Hepatocyte (in vitro differentiated cells): ENCODE measurements at regions not wholly inside any gene's neighbourhood (a gene's known extent, or its start where the extent isn't known, plus 50 kb on each side); places are given as distances from the start of the nearest gene placed in this dataset.

ENCODE experiments used
- DNase-seq: peaks from one replicate; pipeline ENCODE4 v3.0.0-alpha.2; 2016; ENCODE audit warnings: low spot score
- H2AFZ ChIP-seq: fragments of 200-600 bp; sonication (generic); 2 replicates; pipeline ENCODE4 v1.6.0; 2016; ENCODE audit warnings: antibody characterized with exemption, mild to moderate bottlenecking
- H3K27ac ChIP-seq: fragments of 200-600 bp; sonication (generic); 2 replicates; pipeline ENCODE4 v1.5.1; 2016; ENCODE audit warnings: mild to moderate bottlenecking
- H3K27me3 ChIP-seq: fragments of 200-600 bp; sonication (generic); 2 replicates; pipeline ENCODE4 v1.6.1; 2016
- H3K36me3 ChIP-seq: fragments of 200-600 bp; sonication (generic); replicated peaks from 2 replicates; pipeline ENCODE4 v1.5.1; 2016; ENCODE audit warnings: low read depth; ENCODE audit not compliant: insufficient read depth
- H3K4me1 ChIP-seq: fragments of 200-600 bp; sonication (generic); 2 replicates; pipeline ENCODE4 v1.5.1; 2016; ENCODE audit warnings: mild to moderate bottlenecking, moderate library complexity; ENCODE audit not compliant: insufficient read depth
- H3K4me2 ChIP-seq: fragments of 200-600 bp; sonication (generic); 2 replicates; pipeline ENCODE4 v1.6.0; 2016
- H3K4me3 ChIP-seq: fragments of 200-600 bp; sonication (generic); 2 replicates; pipeline ENCODE4 v1.5.1; 2016; ENCODE audit warnings: mild to moderate bottlenecking
- H3K79me2 ChIP-seq: fragments of 200-600 bp; sonication (generic); 2 replicates; pipeline ENCODE4 v1.6.0; 2017; ENCODE audit warnings: mild to moderate bottlenecking
- H3K9me2 ChIP-seq: fragments of 200-600 bp; sonication (generic); replicated peaks from 2 replicates; pipeline ENCODE4 v1.6.0; 2017; ENCODE audit warnings: mild to moderate bottlenecking; ENCODE audit not compliant: insufficient read depth
- H3K9me3 ChIP-seq: fragments of 200-600 bp; sonication (generic); 2 replicates; pipeline ENCODE4 v1.5.1; 2016; ENCODE audit warnings: low read depth, mild to moderate bottlenecking
- H4K20me1 ChIP-seq: fragments of 200-600 bp; sonication (generic); 2 replicates; pipeline ENCODE4 v1.6.0; 2016; ENCODE audit warnings: mild to moderate bottlenecking; ENCODE audit not compliant: insufficient read depth, poor library complexity, severe bottlenecking
- CTCF ChIP-seq: fragments of 200-600 bp; sonication (generic); IDR thresholded peaks from 2 replicates; pipeline ENCODE4 v1.5.1; 2016; ENCODE audit warnings: antibody characterized with exemption, mild to moderate bottlenecking; ENCODE audit not compliant: poor library complexity
- EZH2 ChIP-seq: fragments of 200-600 bp; sonication (generic); IDR thresholded peaks from 2 replicates; pipeline ENCODE4 v1.6.1; 2016; ENCODE audit warnings: antibody characterized with exemption, mild to moderate bottlenecking, borderline replicate concordance
- EZH2phosphoT487 ChIP-seq: fragments of 200-600 bp; sonication (generic); IDR thresholded peaks from one replicate; pipeline ENCODE4 v1.6.1; 2018; ENCODE audit warnings: antibody characterized with exemption, mild to moderate bottlenecking, low read depth, moderate library complexity; ENCODE audit not compliant: unreplicated experiment, severe bottlenecking
- WGBS: methylation state at CpG from one replicate; pipeline ENCODE4 v1.1.6; 2016; ENCODE audit warnings: low lambda C conversion rate; ENCODE audit errors: missing lambda C conversion rate; 5-methylcytosine and 5-hydroxymethylcytosine counted together

- no peak overlapping the region for H3K4me2 ChIP-seq
- no peak for TF ChIP-seq EZH2phosphoT487
- TF ChIP-seq EZH2: no peak
- TF ChIP-seq CTCF: no peak
- no peaks in the 10 kb centered on the region for H3K9me3 ChIP-seq
- H3K4me3 ChIP-seq: no peak overlapping the region
- H3K79me2 ChIP-seq: no peaks in the 10 kb centered on the region
- no peaks in the 10 kb centered on the region for H3K4me1 ChIP-seq
- no peak overlapping the region for H3K27ac ChIP-seq
- no peaks in the 10 kb centered on the region for H3K27me3 ChIP-seq
- DNase-seq: no peak
- H2AFZ ChIP-seq: no peak overlapping the region
- H3K9me2 ChIP-seq: no peaks in the 10 kb centered on the region
- no peaks in the 10 kb centered on the region for H3K36me3 ChIP-seq
- WGBS: 92% methylated on average over 6 of the region's 6 CpGs
- no peaks in the 10 kb centered on the region for H4K20me1 ChIP-seq
Observed at GRCh38 chr19:27750391-27751043, 1462.4 kb downstream of the UQCRFS1 start.

- Histone ChIP-seq H2AFZ (no peak overlapping the region), H3K4me2 (no peak overlapping the region), H3K27ac (no peak overlapping the region), H3K9me3 (no peaks in the 10 kb centered on the region), H4K20me1 (no peaks in the 10 kb centered on the region), H3K4me1 (no peaks in the 10 kb centered on the region), H3K79me2 (no peaks in the 10 kb centered on the region), H3K4me3 (no peak overlapping the region), H3K36me3 (no peaks in the 10 kb centered on the region), H3K27me3 (no peaks in the 10 kb centered on the region), H3K9me2 (no peaks in the 10 kb centered on the region)
- DNase-seq: no peak
- no peak for TF ChIP-seq EZH2phosphoT487
- no peak for TF ChIP-seq EZH2
- no peak for TF ChIP-seq CTCF
- 97% methylated on average over 3 of the region's 3 CpGs for WGBS
Observed at GRCh38 chr19:27748551-27749152, 1464.3 kb downstream of the UQCRFS1 start.

- no peaks in the 10 kb centered on the region for H3K79me2 ChIP-seq
- H3K4me1 ChIP-seq: no peaks in the 10 kb centered on the region
- no peaks in the 10 kb centered on the region for H3K9me3 ChIP-seq
- TF ChIP-seq EZH2: no peak
- TF ChIP-seq EZH2phosphoT487: no peak
- no peak for TF ChIP-seq CTCF
- H3K27me3 ChIP-seq: no peaks in the 10 kb centered on the region
- no peaks in the 10 kb centered on the region for H3K36me3 ChIP-seq
- H3K4me2 ChIP-seq: no peak overlapping the region
- H3K9me2 ChIP-seq: no peaks in the 10 kb centered on the region
- 44% methylated on average over 27 of the region's 28 CpGs for WGBS
- H4K20me1 ChIP-seq: no peaks in the 10 kb centered on the region
- H2AFZ ChIP-seq: no peak overlapping the region
- no peak overlapping the region for H3K27ac ChIP-seq
- DNase-seq: no peak
- no peak overlapping the region for H3K4me3 ChIP-seq
Observed at GRCh38 chr19:27746691-27747380, 1466.1 kb downstream of the UQCRFS1 start.
